K562 (cell line): ENCODE measurements at regions not wholly inside any gene's neighbourhood (a gene's known extent, or its start where the extent isn't known, plus 50 kb on each side); places are given as distances from the start of the nearest gene placed in this dataset.

ENCODE experiments used
- CBX2 ChIP-seq: fragments of 200-600 bp; sonication (generic); IDR thresholded peaks from one replicate; pipeline ENCODE4 v1.6.1; 2012; ENCODE audit warnings: mild to moderate bottlenecking, low read length, inconsistent platforms; ENCODE audit not compliant: insufficient read depth, poor library complexity, severe bottlenecking
- CHD4 ChIP-seq: fragments of 200-600 bp; sonication (generic); IDR thresholded peaks from 3 replicates; pipeline ENCODE4 v1.6.1; 2012; ENCODE audit warnings: low read depth, mild to moderate bottlenecking, mixed read lengths, low read length, inconsistent platforms; ENCODE audit not compliant: insufficient read depth, insufficient replicate concordance, poor library complexity, severe bottlenecking
- EZH2 ChIP-seq: IDR thresholded peaks from 2 replicates; pipeline ENCODE4 v1.6.1; 2012; ENCODE audit warnings: low read depth, mild to moderate bottlenecking, inconsistent platforms, low read length, borderline replicate concordance
- FOXM1 ChIP-seq, 2 experiments: fragments of 450-650 bp in 1 of 2; sonication (generic) in 1 of 2; formaldehyde crosslinking in 1 of 2; IDR thresholded peaks; 2 replicates each; pipeline versions ENCODE4 v1.6.1 to v1.9.0; 2017 to 2022; ENCODE audit warnings: low read depth in 2 of 2, mild to moderate bottlenecking in 2 of 2, missing genetic modification reagents in 1 of 2, moderate library complexity in 1 of 2
- HNRNPUL1 ChIP-seq: fragments of 200-400 bp; formaldehyde crosslinking; IDR thresholded peaks from 2 replicates; pipeline ENCODE4 v1.6.1; 2017; ENCODE audit warnings: low read length
- KDM2B ChIP-seq: fragments of 250-450 bp; sonication (Bioruptor Pico); IDR thresholded peaks from 2 replicates; pipeline ENCODE4 v1.8.0; 2021; ENCODE audit warnings: mild to moderate bottlenecking, moderate library complexity
- MAZ ChIP-seq, 2 experiments: fragments of 450-650 bp in 1 of 2; sonication (generic) in 1 of 2; formaldehyde crosslinking; IDR thresholded peaks in 1 of 2; conservative IDR thresholded peaks in 1 of 2; 2 replicates each; pipeline versions ENCODE4 v1.4.0 to v1.5.0; 2020; ENCODE audit warnings: mild to moderate bottlenecking in 1 of 2, missing genetic modification reagents in 1 of 2
- MTF1 ChIP-seq: fragments of 250-450 bp; sonication (Bioruptor Pico); IDR thresholded peaks from 2 replicates; pipeline ENCODE4 v1.9.0; 2021; ENCODE audit warnings: moderate library complexity, mild to moderate bottlenecking, inconsistent platforms, borderline replicate concordance
- NRF1 ChIP-seq, 2 experiments: fragments of 450-650 bp; IDR thresholded peaks in 1 of 2; conservative IDR thresholded peaks in 1 of 2; 2 replicates each; pipeline ENCODE4 v1.6.1; 2014; ENCODE audit warnings: mild to moderate bottlenecking in 2 of 2
- SNIP1 ChIP-seq: fragments of 450-650 bp; IDR thresholded peaks from 2 replicates; pipeline ENCODE4 v1.7.1; 2017; ENCODE audit warnings: low read depth, mild to moderate bottlenecking
- TEAD4 ChIP-seq, 2 experiments: sonication (generic) in 1 of 2; formaldehyde crosslinking in 1 of 2; IDR thresholded peaks; 2 replicates each; pipeline versions ENCODE4 v1.6.1 to v1.8.0; 2012 to 2022; ENCODE audit warnings: borderline replicate concordance in 1 of 2, inconsistent platforms in 1 of 2, low read length in 1 of 2, mild to moderate bottlenecking in 1 of 2, missing genetic modification reagents in 1 of 2
- ZC3H11A ChIP-seq: IDR thresholded peaks from 2 replicates; pipeline ENCODE4 v1.6.1; 2012; ENCODE audit warnings: low read depth, low read length, improper control_type of control experiment
- TF ChIP-seq, protein P1 (sequence below), 3 experiments: IDR thresholded peaks in 2 of 3; conservative IDR thresholded peaks in 1 of 3; 2 replicates each; pipeline ENCODE4 v1.5.1; 2011 to 2012; ENCODE audit warnings: low read length in 3 of 3, mild to moderate bottlenecking in 3 of 3, control low read depth in 2 of 3, improper control_type of control experiment in 1 of 3, inconsistent platforms in 1 of 3, low read depth in 1 of 3, mixed read lengths in 1 of 3, moderate library complexity in 1 of 3; ENCODE audit not compliant: insufficient read depth in 2 of 3

DNA sequence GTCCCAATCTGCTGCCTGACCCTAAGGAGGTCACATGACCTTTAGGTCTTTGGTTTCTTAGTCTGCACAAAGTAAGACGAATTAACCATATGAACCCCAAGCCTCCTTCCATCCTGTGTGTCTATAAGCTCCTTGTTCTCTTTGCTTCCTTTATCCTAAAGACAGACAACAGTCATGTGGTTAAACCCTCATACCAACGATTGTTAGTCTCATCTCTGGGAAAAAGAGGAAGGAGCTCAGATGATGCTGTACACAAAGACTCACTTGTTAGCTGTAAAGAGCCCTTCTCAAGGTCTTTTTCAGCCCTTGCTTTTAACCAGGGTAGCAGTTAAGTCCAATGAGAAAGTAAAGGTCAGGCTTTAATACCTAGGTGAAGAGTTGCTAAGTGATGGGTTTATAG is 443.7 kb downstream of the TNS1 start:
- TF ChIP-seq MTF1 (CRISPR knock-in tag), result no peak
- no peak for TF ChIP-seq CBX2
- TF ChIP-seq CHD4, result no peak
- TF ChIP-seq, protein P1, sequence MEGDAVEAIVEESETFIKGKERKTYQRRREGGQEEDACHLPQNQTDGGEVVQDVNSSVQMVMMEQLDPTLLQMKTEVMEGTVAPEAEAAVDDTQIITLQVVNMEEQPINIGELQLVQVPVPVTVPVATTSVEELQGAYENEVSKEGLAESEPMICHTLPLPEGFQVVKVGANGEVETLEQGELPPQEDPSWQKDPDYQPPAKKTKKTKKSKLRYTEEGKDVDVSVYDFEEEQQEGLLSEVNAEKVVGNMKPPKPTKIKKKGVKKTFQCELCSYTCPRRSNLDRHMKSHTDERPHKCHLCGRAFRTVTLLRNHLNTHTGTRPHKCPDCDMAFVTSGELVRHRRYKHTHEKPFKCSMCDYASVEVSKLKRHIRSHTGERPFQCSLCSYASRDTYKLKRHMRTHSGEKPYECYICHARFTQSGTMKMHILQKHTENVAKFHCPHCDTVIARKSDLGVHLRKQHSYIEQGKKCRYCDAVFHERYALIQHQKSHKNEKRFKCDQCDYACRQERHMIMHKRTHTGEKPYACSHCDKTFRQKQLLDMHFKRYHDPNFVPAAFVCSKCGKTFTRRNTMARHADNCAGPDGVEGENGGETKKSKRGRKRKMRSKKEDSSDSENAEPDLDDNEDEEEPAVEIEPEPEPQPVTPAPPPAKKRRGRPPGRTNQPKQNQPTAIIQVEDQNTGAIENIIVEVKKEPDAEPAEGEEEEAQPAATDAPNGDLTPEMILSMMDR (IDR thresholded peaks at IDR 0.05 in 2 of 3, conservative IDR thresholded peaks at IDR 0.05 in 1 of 3; ENCODE audit: insufficient read depth in 2 of 3, low read depth in 1 of 3, low read length in 3 of 3), result no peak
- TF ChIP-seq EZH2, result no peak
- no peak for TF ChIP-seq ZC3H11A
- TF ChIP-seq KDM2B (CRISPR knock-in tag), result no peak
- TF ChIP-seq TEAD4 (IDR thresholded peaks at IDR 0.05; ENCODE audit: low read length), result no peak
- TF ChIP-seq TEAD4 (CRISPR knock-in tag; IDR thresholded peaks at IDR 0.05; ENCODE audit: borderline replicate concordance), result no peak
- TF ChIP-seq NRF1 (conservative IDR thresholded peaks at IDR 0.05 in 1 of 2, IDR thresholded peaks at IDR 0.05 in 1 of 2), result no peak
- no peak for TF ChIP-seq HNRNPUL1
- TF ChIP-seq FOXM1 (IDR thresholded peaks at IDR 0.05; ENCODE audit: low read depth), result no peak
- TF ChIP-seq FOXM1 (CRISPR knock-in tag; IDR thresholded peaks at IDR 0.05; ENCODE audit: low read depth), result no peak
- no peak for TF ChIP-seq MAZ (CRISPR knock-in tag; conservative IDR thresholded peaks at IDR 0.05 in 1 of 2, IDR thresholded peaks at IDR 0.05 in 1 of 2)
- TF ChIP-seq SNIP1, result no peak
